ENCODE measurements at regions not wholly inside any gene's neighbourhood (a gene's known extent, or its start where the extent isn't known, plus 50 kb on each side); places are given as distances from the start of the nearest gene placed in this dataset.

DNA sequence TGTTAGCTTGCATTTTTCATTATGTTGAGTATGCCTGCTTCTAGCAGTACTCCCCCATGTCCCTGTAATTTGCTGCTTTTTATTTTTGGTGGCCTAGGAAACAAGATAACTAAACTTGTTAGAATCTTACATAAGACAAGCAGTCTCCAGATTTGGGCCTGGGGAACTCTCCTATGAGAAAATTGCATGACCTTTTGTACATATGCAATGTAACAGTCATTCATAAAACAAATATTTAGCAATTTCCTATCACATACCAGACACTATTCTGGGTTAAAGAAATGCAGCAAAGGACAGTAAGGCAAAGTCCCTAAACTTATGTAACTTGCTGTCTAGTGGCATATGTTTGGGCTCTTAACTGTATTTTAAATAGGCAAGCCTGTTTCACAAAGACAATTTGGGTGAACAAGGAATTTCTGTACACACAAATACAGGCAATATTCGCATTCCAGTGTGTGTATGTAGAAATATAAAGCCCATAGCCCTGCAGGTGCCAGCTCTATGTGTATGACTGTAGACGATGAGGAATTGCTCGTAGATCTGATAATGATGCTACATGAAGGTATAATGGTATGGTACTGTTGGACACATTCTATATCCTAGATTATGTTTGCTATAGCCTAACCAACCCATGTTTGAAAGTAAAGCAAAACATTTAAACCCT lies 305.2 kb upstream of the CITED2 start:
- TF ChIP-seq, protein P1, sequence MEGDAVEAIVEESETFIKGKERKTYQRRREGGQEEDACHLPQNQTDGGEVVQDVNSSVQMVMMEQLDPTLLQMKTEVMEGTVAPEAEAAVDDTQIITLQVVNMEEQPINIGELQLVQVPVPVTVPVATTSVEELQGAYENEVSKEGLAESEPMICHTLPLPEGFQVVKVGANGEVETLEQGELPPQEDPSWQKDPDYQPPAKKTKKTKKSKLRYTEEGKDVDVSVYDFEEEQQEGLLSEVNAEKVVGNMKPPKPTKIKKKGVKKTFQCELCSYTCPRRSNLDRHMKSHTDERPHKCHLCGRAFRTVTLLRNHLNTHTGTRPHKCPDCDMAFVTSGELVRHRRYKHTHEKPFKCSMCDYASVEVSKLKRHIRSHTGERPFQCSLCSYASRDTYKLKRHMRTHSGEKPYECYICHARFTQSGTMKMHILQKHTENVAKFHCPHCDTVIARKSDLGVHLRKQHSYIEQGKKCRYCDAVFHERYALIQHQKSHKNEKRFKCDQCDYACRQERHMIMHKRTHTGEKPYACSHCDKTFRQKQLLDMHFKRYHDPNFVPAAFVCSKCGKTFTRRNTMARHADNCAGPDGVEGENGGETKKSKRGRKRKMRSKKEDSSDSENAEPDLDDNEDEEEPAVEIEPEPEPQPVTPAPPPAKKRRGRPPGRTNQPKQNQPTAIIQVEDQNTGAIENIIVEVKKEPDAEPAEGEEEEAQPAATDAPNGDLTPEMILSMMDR (IDR thresholded peaks at IDR 0.05 in 2 of 3, conservative IDR thresholded peaks at IDR 0.05 in 1 of 3; ENCODE audit: insufficient read depth in 2 of 3, low read depth in 1 of 3, low read length in 3 of 3) = no peak
- TF ChIP-seq RFX5 (IDR thresholded peaks at IDR 0.05; ENCODE audit: low read depth, low read length) (no peak), BHLHE40 (IDR thresholded peaks at IDR 0.05; ENCODE audit: low read length) (no peak), NR4A1 (CRISPR knock-in tag; IDR thresholded peaks at IDR 0.05) (no peak), NR4A1 (tag; IDR thresholded peaks at IDR 0.05) (no peak)

Data from K562 (cell line).